ENCODE measurements at regions not wholly inside any gene's neighbourhood (a gene's known extent, or its start where the extent isn't known, plus 50 kb on each side); places are given as distances from the start of the nearest gene placed in this dataset.
A peak's percentile ranks its signal among the peaks of the same experiment; 100 is the strongest.

- Histone ChIP-seq H3K9me3 (ENCODE audit: control insufficient read depth, low read depth, low read length) (no peaks in the 10 kb centered on the region), H3K4me1 (ENCODE audit: control insufficient read depth, insufficient read depth, low read length) (no peaks in the 10 kb centered on the region), H3K27ac (ENCODE audit: low read length) (no peak overlapping the region), H3K36me3 (ENCODE audit: control insufficient read depth, insufficient read depth, low read length) (no peaks in the 10 kb centered on the region), H3K4me3 (ENCODE audit: low read length) (no peak overlapping the region), H3K27me3 (ENCODE audit: control insufficient read depth, insufficient read depth, low read length) (no peaks in the 10 kb centered on the region)
- WGBS (ENCODE audit: insufficient coverage, low lambda C conversion rate), result no CpG with 5 or more reads among the region's 3 CpGs
- DNase-seq, result no peak
Measured at GRCh38 chr4:173449380-173449717, 50.4 kb upstream of the SCRG1 start.

- no peaks in the 10 kb centered on the region for H3K27me3 ChIP-seq (ENCODE audit: control insufficient read depth, insufficient read depth, low read length)
- no peak overlapping the region for H3K4me3 ChIP-seq (ENCODE audit: low read length)
- peak in 1 of 2 donors; percentile 10 for DNase-seq
- no peaks in the 10 kb centered on the region for H3K9me3 ChIP-seq (ENCODE audit: control insufficient read depth, low read depth, low read length)
- no peaks in the 10 kb centered on the region for H3K36me3 ChIP-seq (ENCODE audit: control insufficient read depth, insufficient read depth, low read length)
- no peaks in the 10 kb centered on the region for H3K4me1 ChIP-seq (ENCODE audit: control insufficient read depth, insufficient read depth, low read length)
- H3K27ac ChIP-seq (ENCODE audit: low read length), result no peak overlapping the region
- 80% methylated on average over 1 of the region's 4 CpGs for WGBS (ENCODE audit: insufficient coverage, low lambda C conversion rate)
Measured at GRCh38 chr4:173448608-173449379, 49.9 kb upstream of the SCRG1 start.
